ENCODE measurements at regions not wholly inside any gene's neighbourhood (a gene's known extent, or its start where the extent isn't known, plus 50 kb on each side); places are given as distances from the start of the nearest gene placed in this dataset.

- TF ChIP-seq TAF1 (IDR thresholded peaks at IDR 0.05; ENCODE audit: low read depth, low read length), result no peak
- TF ChIP-seq POLR2AphosphoS5 (IDR thresholded peaks at IDR 0.05; ENCODE audit: low read depth, low read length), result no peak
Measured at GRCh38 chr2:53173091-53173490, 594.5 kb upstream of the CHAC2 start.

Data from GM12891 (cell line).